ENCODE measurements at regions not wholly inside any gene's neighbourhood (a gene's known extent, or its start where the extent isn't known, plus 50 kb on each side); places are given as distances from the start of the nearest gene placed in this dataset.

- POLR2A ChIA-PET = no interaction called here
- DNase-seq (ENCODE audit: extremely low spot score) = no peak
- CTCF ChIA-PET = interaction anchor here (0.9 kb wide), 1 partner anchor 10 kb away, joined by 3 read pairs; no protein-coding TSS in a partner anchor
These were observed 112.5 kb downstream of the PRL start for GRCh38 chr6:22184371-22184770.

GRCh38 chr6:22189946-22190345 lies 106.9 kb downstream of the PRL start:
- DNase-seq (ENCODE audit: extremely low spot score) = no peak
- TF ChIP-seq CTCF (IDR thresholded peaks at IDR 0.05; ENCODE audit: control extremely low read depth, extremely low read depth, low read depth, missing control alignments) = no peak
- POLR2A ChIA-PET = no interaction called here

More at GRCh38 chr6:22184371-22184770, 112.5 kb downstream of the PRL start:
- TF ChIP-seq CTCF (IDR thresholded peaks at IDR 0.05; ENCODE audit: control extremely low read depth, extremely low read depth, low read depth, missing control alignments) = no peak

GRCh38 chr6:22194188-22194921 lies 102.5 kb downstream of the PRL start:
- DNase-seq (ENCODE audit: extremely low spot score) = peak; percentile 13
- CTCF ChIA-PET = interaction anchor here (0.8 kb wide), 2 partner anchors 10 to 259 kb away, joined by 3 read pairs; no protein-coding TSS in a partner anchor
- TF ChIP-seq CTCF (IDR thresholded peaks at IDR 0.05; ENCODE audit: control extremely low read depth, extremely low read depth, low read depth, missing control alignments) = no peak
- POLR2A ChIA-PET = no interaction called here

More at GRCh38 chr6:22189946-22190345, 106.9 kb downstream of the PRL start:
- CTCF ChIA-PET = interaction anchor here (1.4 to 1.5 kb wide), 2 partner anchors 28 to 37 kb away, joined by 3 read pairs; no protein-coding TSS in a partner anchor

- TF ChIP-seq CTCF (IDR thresholded peaks at IDR 0.05; ENCODE audit: control extremely low read depth, extremely low read depth, low read depth, missing control alignments) = no peak
- ChIA-PET POLR2A (no interaction called here), CTCF (no interaction called here)
- DNase-seq (ENCODE audit: extremely low spot score) = no peak
These were observed 97.1 kb downstream of the PRL start for GRCh38 chr6:22199771-22200170.

- ChIA-PET CTCF (no interaction called here), POLR2A (no interaction called here)
- DNase-seq (ENCODE audit: extremely low spot score) = no peak
- no peak for TF ChIP-seq CTCF (IDR thresholded peaks at IDR 0.05; ENCODE audit: control extremely low read depth, extremely low read depth, low read depth, missing control alignments)
These were observed 92.7 kb downstream of the PRL start for GRCh38 chr6:22204153-22204552.

- POLR2A ChIA-PET = no interaction called here
- no peak for DNase-seq (ENCODE audit: extremely low spot score)
- CTCF ChIA-PET = no interaction called here
These were observed 91.6 kb downstream of the PRL start for GRCh38 chr6:22205266-22205665.

More at GRCh38 chr6:22205266-22205665, 91.6 kb downstream of the PRL start:
- TF ChIP-seq CTCF (IDR thresholded peaks at IDR 0.05; ENCODE audit: control extremely low read depth, extremely low read depth, low read depth, missing control alignments) = no peak
